ENCODE measurements at regions not wholly inside any gene's neighbourhood (a gene's known extent, or its start where the extent isn't known, plus 50 kb on each side); places are given as distances from the start of the nearest gene placed in this dataset.

GRCh38 chr9:4362281-4362680 lies 62.4 kb upstream of the GLIS3 start:
- no peak for TF ChIP-seq FEZF1 (tag by site-specific recombination; IDR thresholded peaks at IDR 0.05)
- no peak for TF ChIP-seq KLF9 (tag by site-specific recombination; IDR thresholded peaks at IDR 0.05; ENCODE audit: low read depth)
- no peak for TF ChIP-seq ZNF600 (tag by site-specific recombination; IDR thresholded peaks at IDR 0.05)
- TF ChIP-seq ZNF24 (tag by site-specific recombination; IDR thresholded peaks at IDR 0.05): no peak
- TF ChIP-seq ZBTB17 (tag by site-specific recombination; IDR thresholded peaks at IDR 0.05): no peak
- TF ChIP-seq CTCF (tag by site-specific recombination; IDR thresholded peaks at IDR 0.05): no peak
- no peak for TF ChIP-seq ZBTB11 (tag by site-specific recombination; conservative IDR thresholded peaks at IDR 0.05; ENCODE audit: low read depth)
- no peak for TF ChIP-seq MYNN (tag by site-specific recombination; IDR thresholded peaks at IDR 0.05; ENCODE audit: borderline replicate concordance)
- no peak for TF ChIP-seq ZBTB6 (tag by site-specific recombination; IDR thresholded peaks at IDR 0.05)
- TF ChIP-seq ZNF513 (tag by site-specific recombination; IDR thresholded peaks at IDR 0.05): no peak
- TF ChIP-seq MEIS1 (CRISPR knock-in tag; IDR thresholded peaks at IDR 0.05; ENCODE audit: borderline replicate concordance): no peak
